GM19328 (cell line): ENCODE measurements at regions not wholly inside any gene's neighbourhood (a gene's known extent, or its start where the extent isn't known, plus 50 kb on each side); places are given as distances from the start of the nearest gene placed in this dataset.

ENCODE experiments used
- ATAC-seq: cut with Tn5 transposase; IDR thresholded peaks from one replicate; pipeline ENCODE4 v1.9.1; 2021; ENCODE audit warnings: mild to moderate bottlenecking, moderate library complexity; ENCODE audit not compliant: unreplicated experiment

GRCh38 chr6:122297010-122297409 is 102.4 kb upstream of the HSF2 start:
- ATAC-seq = no peak

- no peak for ATAC-seq
Measured at GRCh38 chr6:122302067-122302466, 97.4 kb upstream of the HSF2 start.

GRCh38 chr6:122307577-122307976 is 91.9 kb upstream of the HSF2 start:
- no peak for ATAC-seq

GRCh38 chr6:122308074-122308473 is 91.4 kb upstream of the HSF2 start:
- ATAC-seq = no peak

GRCh38 chr6:122315842-122316241 is 83.6 kb upstream of the HSF2 start:
- no peak for ATAC-seq

- ATAC-seq = no peak
Measured at GRCh38 chr6:122322824-122323223, 76.6 kb upstream of the HSF2 start.

GRCh38 chr6:122323361-122323760 is 76.1 kb upstream of the HSF2 start:
- ATAC-seq = no peak

- ATAC-seq = no peak
Measured at GRCh38 chr6:122330315-122330714, 69.1 kb upstream of the HSF2 start.

- no peak for ATAC-seq
Measured at GRCh38 chr6:122337645-122338044, 61.8 kb upstream of the HSF2 start.

GRCh38 chr6:122339661-122340060 is 59.8 kb upstream of the HSF2 start:
- ATAC-seq = no peak

- no peak for ATAC-seq
Measured at GRCh38 chr6:122347280-122347679, 52.2 kb upstream of the HSF2 start.

- no peak for ATAC-seq
Measured at GRCh38 chr6:122347751-122348150, 51.7 kb upstream of the HSF2 start.
